HG03159 (cell line): ENCODE measurements at regions not wholly inside any gene's neighbourhood (a gene's known extent, or its start where the extent isn't known, plus 50 kb on each side); places are given as distances from the start of the nearest gene placed in this dataset.

Source experiments
- ATAC-seq: cut with Tn5 transposase; IDR thresholded peaks from one replicate; pipeline ENCODE4 v1.9.1; 2021; ENCODE audit warnings: mild to moderate bottlenecking, moderate library complexity; ENCODE audit not compliant: unreplicated experiment

DNA sequence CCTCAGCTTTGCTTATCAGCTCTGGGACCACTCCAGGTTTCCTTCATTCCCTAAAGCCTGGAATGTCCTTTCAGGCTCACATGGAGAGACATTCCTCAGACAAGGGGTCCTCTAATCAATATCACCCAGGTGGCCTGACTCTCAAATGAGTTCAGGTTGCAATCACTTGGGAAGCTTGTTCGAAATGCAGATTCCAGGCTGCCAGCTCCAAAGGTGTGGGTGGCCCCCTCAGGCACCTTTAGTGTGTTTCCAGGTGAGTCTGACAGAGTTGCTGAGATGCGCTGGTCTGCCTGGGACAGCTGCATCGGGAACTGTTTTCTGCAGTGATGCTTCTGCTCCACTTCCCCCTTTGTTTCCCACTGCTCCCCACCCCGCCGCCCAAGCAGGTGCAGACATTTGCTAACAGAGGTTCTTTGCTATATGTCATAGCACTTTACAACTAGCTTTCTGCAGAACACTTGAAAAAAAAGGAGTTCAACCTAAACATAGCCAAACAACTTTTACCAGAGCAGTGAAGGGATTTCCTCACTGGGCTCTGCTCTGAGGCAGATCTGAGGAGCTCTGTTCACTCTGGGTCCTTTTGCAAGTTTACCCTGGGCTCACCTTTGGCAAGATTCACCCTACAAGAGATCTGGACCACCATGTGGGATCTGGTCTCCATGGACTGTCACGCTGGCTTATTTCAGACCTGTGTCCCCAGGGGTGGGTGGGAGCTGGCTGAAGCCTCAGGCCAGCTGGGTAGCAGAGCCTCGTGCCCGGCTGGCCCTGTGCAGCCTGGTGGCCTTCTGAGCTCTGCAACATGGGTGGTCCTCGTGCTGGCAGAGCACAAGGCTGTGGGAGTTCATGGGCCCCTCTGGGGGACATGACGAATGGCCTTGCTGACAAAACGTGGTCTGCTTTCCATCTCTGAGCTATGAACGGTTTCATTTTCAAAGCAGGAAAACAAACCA is 539.6 kb downstream of the CCDC171 start:
- ATAC-seq, result no peak

DNA sequence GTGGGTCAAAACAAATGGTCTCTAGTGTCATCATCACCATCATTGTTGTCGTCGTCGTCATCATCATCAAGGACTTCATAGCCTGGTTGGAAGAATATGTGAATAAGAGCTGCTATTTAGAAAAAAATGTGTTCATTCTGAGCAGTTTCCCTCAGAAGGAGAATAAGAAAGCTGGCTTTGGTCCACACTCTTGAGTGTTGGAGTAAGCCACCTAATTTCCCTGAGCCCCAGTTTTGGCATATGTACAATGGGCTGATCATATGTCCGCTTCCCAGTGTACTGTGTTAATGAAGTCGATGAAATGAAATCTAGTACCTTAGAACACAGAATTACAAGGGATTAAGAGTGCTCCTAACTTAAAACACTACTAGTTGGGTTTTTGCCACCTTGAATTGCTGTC is 545.5 kb downstream of the CCDC171 start:
- no peak for ATAC-seq

DNA sequence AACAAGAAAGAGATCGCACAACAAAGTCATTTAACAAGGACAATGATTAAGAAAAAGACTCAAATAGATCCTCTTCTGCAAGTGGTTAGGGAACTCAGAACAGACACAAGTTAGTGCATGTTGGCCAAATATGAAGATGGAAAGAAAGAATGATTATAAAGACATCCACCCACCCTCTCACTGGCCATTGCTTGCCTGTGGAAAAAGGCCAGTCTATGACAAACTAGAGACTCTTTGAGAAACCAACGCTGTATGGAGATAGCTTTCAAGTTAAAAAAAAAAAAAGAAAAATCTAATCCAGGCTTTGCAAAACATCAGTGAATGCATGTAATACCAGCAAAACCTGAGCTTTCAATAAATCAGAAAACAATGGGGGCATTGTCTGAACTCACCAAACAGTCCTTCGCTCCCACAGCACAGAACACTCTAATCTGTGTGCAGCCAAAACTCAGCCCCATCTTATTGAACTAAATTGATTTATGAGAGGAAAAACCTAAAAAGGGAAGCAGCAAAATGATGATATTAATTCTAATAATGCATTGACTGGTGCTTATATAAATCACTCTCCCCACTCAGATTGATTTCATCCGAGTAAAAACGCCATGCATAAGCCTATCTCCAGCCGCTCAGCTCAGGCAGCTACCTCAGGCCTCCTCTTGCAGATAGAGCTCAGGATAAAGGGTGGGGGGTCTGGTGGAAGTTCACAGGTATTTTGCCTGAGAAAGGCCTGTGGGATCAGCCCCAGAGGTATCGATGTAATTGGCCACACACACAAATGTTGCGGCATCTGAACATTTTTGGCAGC is 547.1 kb downstream of the CCDC171 start:
- no peak for ATAC-seq

DNA sequence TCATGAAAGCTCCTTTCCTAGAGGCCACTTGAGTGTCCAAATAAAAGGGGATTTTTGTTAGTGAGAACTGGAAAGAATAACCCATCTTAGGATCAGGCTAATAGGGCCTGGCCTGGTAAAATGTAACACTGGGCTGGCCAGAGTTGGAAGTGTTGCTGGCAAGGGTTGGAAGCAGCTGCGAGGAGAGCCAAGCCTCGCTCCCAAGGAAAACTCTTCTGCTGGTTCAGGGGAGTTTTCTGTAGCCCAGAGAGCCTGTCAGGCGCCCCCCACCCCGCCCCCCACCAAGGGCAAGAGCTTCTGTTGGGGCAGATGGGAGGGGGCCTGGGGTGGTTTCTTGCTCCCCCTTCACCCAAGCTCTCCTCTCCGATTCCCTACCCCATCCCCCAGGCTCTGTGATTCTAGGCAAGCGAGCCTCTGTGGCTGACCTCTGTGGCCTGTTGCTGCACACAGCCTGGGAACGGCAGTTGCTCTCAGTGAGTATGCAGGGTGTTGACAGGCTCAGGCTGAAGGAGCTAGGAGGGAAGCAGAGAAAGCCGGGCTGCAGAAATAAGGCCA is 547.8 kb downstream of the CCDC171 start:
- no peak for ATAC-seq

DNA sequence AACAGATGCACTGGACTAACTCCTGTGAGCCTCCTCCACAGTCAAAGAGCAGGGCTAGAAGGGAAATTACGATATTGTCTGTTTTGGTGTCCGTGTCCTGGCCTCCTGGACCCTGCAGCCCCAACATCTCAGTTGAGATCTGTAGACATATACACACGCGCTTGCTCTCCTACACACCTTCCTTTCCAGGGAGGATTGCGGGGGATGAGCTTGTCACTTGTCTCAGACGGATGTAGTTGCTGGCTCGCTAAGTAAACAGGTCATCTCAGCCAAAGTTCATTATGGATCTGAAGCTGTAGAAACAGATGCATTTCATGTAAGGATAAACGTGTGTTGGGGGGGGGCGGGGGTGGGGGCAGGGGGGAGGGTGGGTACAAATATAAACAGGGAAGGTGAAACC is 549.3 kb downstream of the CCDC171 start:
- no peak for ATAC-seq

DNA sequence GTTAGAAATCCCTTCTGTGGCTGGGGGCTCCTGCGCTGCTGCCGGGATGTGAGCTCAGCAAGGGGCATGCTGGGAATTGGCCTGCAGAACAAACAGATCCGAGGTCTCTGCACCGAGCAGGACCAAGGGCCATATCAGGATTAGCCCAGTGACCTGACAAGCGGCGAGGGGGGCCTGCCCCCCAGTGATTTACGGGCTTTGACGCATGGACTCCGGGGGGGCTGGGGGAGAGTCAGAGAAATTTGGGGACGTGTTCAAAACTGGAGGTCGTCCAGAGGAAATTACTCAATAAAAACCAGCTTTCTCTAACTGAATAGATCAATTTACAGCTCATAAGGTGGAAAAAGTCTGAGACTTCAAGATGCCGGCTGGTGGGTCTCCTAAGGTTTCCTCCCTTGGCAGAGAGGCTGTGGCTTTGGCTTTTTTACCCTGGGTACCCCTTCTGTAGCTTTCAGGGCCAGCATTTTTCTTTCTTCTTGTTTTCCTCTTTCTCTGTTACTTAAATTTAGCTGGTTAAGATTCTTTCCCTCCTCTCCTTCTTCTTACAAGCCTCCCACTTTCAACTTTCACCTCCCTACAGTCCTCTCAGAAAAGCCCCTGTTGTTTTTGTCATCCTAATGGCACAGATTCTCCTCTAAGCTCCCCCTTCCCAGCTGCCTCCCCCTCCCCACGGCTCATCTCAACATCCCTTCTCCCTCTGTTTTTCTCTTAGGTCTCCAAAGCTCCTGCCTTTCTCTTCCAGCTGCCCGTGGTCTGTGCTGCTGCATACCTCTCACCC is 551.0 kb downstream of the CCDC171 start:
- ATAC-seq, result no peak

DNA sequence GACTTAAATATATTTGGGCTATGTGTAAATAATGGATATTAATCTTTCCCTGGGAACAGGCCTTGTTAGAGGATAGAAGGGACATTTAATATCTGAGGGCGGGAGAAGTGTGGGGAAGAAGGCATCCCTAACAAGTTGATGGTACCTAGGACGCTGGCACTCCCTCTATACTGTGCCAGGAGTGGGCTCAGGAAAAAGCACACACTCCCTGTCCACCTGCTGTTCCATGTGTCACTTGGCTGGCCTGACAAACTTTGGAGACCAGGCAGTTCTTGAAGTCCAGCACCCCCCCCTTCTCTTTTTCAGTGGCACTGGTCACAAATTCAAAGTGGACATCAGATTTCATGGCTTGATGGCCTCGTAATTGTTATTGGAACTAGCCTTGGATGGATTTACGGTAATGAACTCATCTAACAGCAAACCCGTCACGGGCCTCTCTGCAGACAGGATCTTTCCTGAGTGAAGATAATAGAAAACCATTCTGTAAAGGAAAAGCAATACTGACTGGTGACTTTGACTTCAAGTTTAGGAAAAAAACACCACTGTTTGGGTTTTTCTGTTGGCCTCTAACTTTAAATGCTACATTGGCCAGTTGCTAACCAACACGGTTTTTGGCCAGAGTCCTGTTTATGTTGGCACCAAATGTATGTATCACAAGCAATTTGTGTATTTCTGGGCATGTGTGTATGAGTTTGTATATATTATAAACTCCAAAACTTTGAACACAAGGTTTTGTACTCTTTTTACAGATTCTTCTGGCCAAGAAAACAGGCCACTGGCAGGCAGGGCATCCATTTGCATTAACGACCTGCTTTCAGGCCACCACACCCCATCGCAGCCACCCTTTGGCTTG is 552.6 kb downstream of the CCDC171 start:
- ATAC-seq, result no peak

DNA sequence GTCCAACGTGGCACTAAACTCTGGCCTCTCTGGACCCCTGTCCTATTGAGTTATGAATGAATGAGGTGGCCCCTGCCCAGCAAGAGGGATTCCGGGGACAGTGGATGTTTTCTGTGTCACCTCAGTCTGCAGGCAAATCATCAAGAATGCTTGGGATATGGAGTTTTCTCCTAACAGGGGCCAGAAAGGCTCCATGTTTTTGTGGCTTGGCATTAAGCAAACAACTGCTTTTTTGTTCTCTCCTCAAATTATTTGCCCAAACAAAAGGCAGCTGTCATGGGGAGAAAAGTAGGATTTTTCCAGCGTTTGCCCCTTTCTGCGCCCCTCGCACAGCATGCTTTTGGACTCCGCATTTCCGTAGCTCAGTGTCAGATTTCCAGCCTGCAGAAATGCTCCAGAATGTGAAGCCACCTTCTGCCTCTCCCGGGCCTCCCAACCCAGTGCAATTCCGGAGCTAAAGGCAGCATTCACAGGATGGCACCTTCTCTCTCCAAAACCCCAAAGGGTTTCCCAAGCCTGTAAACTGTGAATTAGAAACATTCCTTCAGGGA is 553.3 kb downstream of the CCDC171 start:
- no peak for ATAC-seq

DNA sequence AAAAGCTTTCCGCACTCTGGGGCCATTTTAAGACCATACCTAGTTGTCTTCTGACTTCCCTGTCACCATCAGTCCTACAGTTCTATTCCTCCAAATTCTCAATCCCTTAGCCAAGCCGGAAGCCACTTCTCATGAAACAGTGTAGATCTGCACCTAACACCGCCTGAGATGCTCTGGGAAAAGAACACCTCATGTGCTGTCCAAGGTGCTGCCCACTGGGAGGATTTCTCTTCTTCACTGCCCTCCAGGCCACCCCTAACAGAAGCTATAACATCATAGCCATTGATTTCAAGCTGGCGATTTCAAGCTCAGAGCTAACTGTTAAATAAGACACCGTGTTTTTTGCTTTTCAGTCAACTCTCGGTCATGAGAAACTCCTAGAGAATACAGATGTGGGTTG is 559.3 kb downstream of the CCDC171 start:
- ATAC-seq, result no peak

DNA sequence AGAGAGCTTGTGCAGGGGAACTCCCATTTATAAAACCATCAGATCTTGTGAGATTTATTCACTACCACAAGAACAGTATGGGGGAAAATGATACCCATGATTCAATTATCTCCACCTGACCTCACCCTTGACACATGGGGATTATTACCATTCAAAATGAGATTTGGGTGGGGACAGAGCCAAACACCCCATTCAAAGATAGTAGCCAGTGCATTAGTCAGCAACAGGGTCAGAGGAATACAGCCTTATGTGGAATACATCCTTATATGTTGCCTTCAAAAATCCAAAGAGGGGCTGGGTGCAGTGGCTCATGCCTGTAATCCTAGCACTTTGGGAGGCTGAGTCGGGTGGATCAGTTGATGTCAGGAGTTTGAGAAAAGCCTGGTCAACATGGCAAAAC is 563.2 kb downstream of the CCDC171 start:
- ATAC-seq, result no peak

DNA sequence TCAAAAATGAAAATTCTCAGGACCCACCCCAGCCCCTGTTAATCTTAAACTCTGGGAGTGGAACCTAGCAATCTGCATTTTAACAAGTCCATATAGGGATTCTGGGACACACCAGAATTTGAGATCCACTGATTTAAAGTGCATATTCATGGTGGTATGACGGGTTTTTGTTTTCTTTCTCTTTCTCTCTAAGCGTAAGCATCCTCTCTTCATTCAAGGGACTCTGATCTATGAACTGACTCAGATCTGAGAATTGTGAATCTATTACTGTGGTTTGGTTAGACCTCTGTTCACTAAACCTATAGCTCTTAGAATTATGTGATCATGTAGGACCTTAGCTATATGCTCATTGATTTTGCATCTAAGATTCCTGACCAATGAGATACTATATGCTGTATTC is 565.2 kb downstream of the CCDC171 start:
- ATAC-seq, result no peak

DNA sequence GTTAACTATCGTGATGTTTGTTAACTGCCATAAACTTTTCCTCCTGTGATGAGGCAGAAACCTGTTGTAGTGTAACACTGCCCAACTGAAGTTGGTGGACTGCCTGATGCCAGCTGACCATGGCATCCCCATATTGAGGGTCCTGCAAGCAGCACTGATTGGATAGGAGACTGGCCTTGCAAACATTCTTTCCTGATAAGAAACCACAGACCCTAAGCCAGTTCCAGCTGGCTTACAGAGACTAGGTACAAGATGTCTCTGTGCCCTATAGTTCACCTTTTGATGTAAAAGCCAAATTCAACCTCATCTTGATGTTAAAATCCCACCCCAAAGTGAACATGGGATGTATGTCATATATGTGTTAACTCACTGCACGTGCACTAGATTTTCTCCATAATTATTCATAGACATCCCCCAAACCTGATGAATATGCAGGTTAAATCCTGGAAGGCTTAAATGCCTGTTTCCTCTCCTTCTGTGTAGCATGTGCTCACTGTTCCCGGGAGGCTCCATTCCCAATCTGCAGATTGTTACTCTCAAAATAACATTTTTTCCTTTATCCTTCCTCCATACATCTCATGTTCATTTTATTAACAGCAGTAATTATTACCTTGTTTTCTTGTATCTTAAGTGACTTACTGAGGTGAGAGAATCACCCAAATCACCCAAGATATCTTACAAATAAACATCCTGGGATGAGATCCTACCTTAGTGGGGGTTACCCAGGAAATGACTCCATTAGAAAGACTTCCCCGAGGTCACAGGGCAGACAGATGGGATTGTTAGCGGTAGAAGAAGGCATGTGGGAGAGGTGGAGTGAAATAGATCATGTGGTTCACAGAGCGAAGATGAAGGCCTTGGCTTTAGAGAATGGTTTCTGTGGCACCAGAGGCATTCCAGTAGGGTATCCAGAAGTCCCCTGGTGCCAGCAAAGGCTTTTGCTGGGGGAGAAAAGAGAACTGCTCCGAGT is 566.7 kb downstream of the CCDC171 start:
- no peak for ATAC-seq

DNA sequence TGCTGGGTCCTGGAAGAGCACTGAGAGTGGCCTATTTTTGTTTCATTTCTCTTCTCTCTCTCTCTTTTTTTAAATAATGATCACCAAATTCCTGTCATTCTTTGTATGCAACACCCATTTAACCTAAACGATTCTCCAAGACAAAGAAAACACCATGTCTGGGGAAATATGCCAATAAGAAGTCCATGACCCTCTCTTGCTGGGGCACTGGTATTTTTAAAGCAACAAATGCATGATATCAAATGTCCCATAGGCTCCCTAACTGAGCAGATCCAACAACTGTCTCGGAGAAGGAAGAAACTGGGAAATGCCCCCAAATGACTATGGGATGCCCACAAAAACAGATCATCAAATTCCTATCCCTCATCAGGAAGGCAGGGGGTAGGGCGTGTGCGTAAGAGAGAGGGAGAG is 567.4 kb downstream of the CCDC171 start:
- ATAC-seq, result no peak

DNA sequence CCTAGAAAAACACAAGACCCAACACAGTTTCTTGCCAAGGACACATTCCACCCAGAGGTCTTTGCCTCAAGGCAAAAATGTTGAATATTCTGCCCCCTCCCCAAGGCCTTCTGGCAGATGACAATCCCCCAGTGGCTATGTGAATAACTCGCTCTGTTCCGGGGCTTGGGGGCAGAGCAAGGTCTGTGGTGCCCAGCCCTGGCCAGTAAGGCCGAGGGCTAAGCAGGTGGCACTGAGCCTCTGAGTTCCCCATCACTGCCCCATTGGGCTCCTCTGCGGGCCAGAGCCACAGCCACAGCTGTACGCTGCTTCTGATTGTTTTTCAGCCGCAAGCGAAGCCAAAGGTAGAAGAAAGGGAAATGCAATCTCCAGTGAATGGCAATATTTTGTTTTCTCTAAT is 567.9 kb downstream of the CCDC171 start:
- ATAC-seq, result no peak

DNA sequence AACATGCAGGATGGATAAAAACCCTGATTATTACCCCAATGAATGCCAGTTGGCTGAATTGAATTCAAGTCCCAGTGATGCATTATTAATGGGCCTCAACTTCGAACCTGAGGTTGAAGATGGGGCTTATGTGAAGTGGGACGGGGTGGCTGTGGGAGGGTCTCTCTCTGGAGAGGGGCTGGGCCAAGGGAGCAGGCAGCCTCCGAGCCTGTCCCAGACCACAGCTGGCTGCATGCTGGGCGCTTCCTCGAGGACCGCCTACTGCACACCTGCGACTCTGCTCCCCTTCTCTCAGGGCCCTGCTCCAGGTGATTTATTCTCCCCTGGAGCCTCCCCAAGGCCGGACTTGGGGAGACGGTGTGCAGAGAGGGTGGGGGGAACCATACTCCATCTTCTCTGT is 568.3 kb downstream of the CCDC171 start:
- no peak for ATAC-seq

DNA sequence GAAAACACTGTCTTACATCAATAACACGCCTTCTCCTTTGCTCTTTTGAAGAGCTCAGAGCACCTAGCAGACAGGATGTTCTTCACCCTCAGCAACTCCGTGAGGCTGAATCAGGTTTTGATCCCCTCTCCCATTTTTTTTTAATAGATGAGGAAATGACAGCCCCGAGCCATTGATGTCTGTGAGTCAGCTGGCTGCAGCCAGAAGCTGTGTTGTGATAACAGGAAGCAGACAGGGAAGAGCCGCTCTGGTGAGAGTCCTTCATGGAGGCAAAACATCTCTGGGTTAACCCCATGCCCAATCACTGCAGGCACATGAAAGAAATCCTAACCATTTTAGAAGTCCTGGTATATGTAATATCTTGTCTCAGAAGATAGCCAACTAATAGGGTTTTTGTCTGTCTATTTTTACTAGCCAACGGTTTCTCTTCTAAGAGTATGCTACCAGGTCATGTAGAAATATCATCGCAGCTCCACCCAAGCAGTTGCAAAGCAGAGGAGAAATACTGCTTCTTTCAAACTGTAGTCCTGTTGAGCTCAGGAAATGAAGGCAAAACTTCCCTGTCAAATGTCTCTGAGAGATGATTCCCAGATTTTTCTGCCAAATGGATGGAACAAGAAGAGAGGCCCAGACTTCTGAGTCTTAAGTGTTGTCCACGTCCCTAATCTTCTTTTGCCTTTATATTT is 568.9 kb downstream of the CCDC171 start:
- ATAC-seq, result no peak

DNA sequence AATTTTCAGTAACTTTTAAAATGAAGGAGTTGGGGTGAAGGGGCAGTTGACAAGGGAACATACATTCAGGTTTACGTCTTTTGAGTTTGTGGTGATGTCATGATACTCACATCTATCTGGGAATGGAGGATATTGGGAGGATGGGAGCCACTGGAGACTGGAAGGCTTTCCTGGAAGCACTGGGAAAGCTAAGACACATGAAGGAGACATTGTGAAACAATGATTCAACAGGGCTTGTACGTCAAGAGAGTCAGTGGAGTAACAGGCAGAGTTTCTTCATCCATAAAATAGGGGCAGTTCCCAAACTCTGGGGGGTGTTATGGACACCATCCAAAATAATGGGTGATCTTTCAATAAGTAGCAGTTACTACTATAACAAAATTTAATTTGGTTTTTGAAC is 572.8 kb downstream of the CCDC171 start:
- no peak for ATAC-seq

DNA sequence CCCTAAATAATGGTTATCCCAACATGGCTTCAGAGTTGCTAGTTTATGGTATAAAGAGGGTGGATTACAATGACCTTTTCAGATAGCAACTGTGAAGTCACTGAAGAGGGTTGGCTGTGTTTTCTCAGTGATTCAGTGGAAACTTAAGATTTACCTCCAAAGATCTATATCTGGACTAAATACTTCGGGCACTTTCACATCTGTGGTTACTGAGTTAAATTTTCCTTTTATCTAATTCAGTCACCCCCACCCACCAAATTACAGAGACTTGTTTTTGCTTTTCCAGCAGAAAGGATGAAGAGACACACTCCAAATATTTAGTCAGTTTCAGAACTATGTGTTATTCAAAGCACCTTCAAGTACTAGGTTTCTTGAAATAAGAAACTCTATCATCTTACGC is 573.2 kb downstream of the CCDC171 start:
- ATAC-seq, result no peak
